ENCODE measurements at regions not wholly inside any gene's neighbourhood (a gene's known extent, or its start where the extent isn't known, plus 50 kb on each side); places are given as distances from the start of the nearest gene placed in this dataset.

- no peak for DNase-seq
These were observed 903.6 kb downstream of the RPA4 start for GRCh38 chrX:97787311-97787710.

- no peak for DNase-seq
These were observed 904.1 kb downstream of the RPA4 start for GRCh38 chrX:97787849-97788248.

GRCh38 chrX:97790850-97791249 is 907.1 kb downstream of the RPA4 start:
- DNase-seq, result no peak

GRCh38 chrX:97797076-97797475 is 913.4 kb downstream of the RPA4 start:
- no peak for DNase-seq

- no peak for DNase-seq
These were observed 922.5 kb downstream of the RPA4 start for GRCh38 chrX:97806238-97806637.

GRCh38 chrX:97806946-97807345 is 923.2 kb downstream of the RPA4 start:
- DNase-seq, result no peak

- no peak for DNase-seq
These were observed 936.5 kb downstream of the RPA4 start for GRCh38 chrX:97820170-97820569.

- no peak for DNase-seq
These were observed 944.8 kb downstream of the RPA4 start for GRCh38 chrX:97828471-97828870.

- DNase-seq, result no peak
These were observed 952.3 kb downstream of the RPA4 start for GRCh38 chrX:97835969-97836368.

- no peak for DNase-seq
These were observed 958.0 kb downstream of the RPA4 start for GRCh38 chrX:97841544-97842179.

GRCh38 chrX:97842468-97843199 is 958.9 kb downstream of the RPA4 start:
- no peak for DNase-seq

- DNase-seq, result no peak
These were observed 959.6 kb downstream of the RPA4 start for GRCh38 chrX:97843200-97843811.

- DNase-seq, result no peak
These were observed 960.5 kb downstream of the RPA4 start for GRCh38 chrX:97844161-97844560.

- DNase-seq, result no peak
These were observed 961.2 kb downstream of the RPA4 start for GRCh38 chrX:97844943-97845342.

GRCh38 chrX:97845451-97845850 is 961.7 kb downstream of the RPA4 start:
- no peak for DNase-seq

- DNase-seq, result no peak
These were observed 962.5 kb downstream of the RPA4 start for GRCh38 chrX:97846228-97846627.

GRCh38 chrX:97846718-97847237 is 963.1 kb downstream of the RPA4 start:
- DNase-seq, result no peak

- no peak for DNase-seq
These were observed 964.4 kb downstream of the RPA4 start for GRCh38 chrX:97847885-97848679.

GRCh38 chrX:97849951-97850350 is 966.2 kb downstream of the RPA4 start:
- DNase-seq, result no peak

- no peak for DNase-seq
These were observed 967.2 kb downstream of the RPA4 start for GRCh38 chrX:97850911-97851310.

- DNase-seq, result no peak
These were observed 970.4 kb downstream of the RPA4 start for GRCh38 chrX:97854086-97854485.

- no peak for DNase-seq
These were observed 974.9 kb downstream of the RPA4 start for GRCh38 chrX:97858592-97858991.

- DNase-seq, result no peak
These were observed 976.5 kb downstream of the RPA4 start for GRCh38 chrX:97860226-97860625.
